Thyroid gland (tissue), 4 donors: ENCODE measurements at regions not wholly inside any gene's neighbourhood (a gene's known extent, or its start where the extent isn't known, plus 50 kb on each side); places are given as distances from the start of the nearest gene placed in this dataset.

Experiments
- DNase-seq, 2 donors: peaks; one replicate each; pipeline ENCODE4 v3.0.0-alpha.2; 2019
- H3K27ac ChIP-seq, 3 donors: fragments of 200-600 bp; sonication (generic); 1 replicate in 2 of 3; 2 replicates in 1 of 3; pipeline ENCODE4 v1.5.1; 2016 to 2019; ENCODE audit warnings: mild to moderate bottlenecking in 1 of 3, moderate library complexity in 1 of 3
- H3K27me3 ChIP-seq: fragments of 200-600 bp; sonication (generic); one replicate; pipeline ENCODE4 v1.5.1; 2019
- H3K36me3 ChIP-seq, 2 donors: fragments of 200-600 bp; sonication (generic); one replicate each; pipeline ENCODE4 v1.5.1; 2016 to 2019
- H3K4me1 ChIP-seq, 2 donors: fragments of 200-600 bp; sonication (generic); one replicate each; pipeline ENCODE4 v1.5.1; 2017 to 2019
- H3K4me3 ChIP-seq, 3 donors: fragments of 200-600 bp; sonication (generic); replicated peaks in 1 of 3; 1 replicate in 2 of 3; 2 replicates in 1 of 3; pipeline ENCODE4 v1.5.1; 2016; ENCODE audit warnings: mild to moderate bottlenecking in 1 of 3
- H3K9me3 ChIP-seq: fragments of 200-600 bp; sonication (generic); one replicate; pipeline ENCODE4 v1.5.1; 2017
- CTCF ChIP-seq, 6 experiments: fragments of 200-600 bp in 3 of 6; fragments of 450-650 bp in 3 of 6; sonication (generic) in 3 of 6; IDR thresholded peaks; one replicate each; pipeline ENCODE4 v1.5.1; 2016 to 2019; ENCODE audit warnings: antibody characterized with exemption in 6 of 6, mild to moderate bottlenecking in 2 of 6, inconsistent platforms in 1 of 6, moderate library complexity in 1 of 6
- POLR2A ChIP-seq, 2 donors: fragments of 450-650 bp; IDR thresholded peaks; one replicate each; pipeline ENCODE4 v1.6.1; 2017; ENCODE audit warnings: antibody characterized with exemption in 2 of 2, mild to moderate bottlenecking in 2 of 2, moderate library complexity in 1 of 2
- WGBS, 2 donors: methylation state at CpG; one replicate each; pipeline ENCODE4 v1.1.5; 2017; 5-methylcytosine and 5-hydroxymethylcytosine counted together
- intact Hi-C: fragments of 100-400 bp; cut with DNase I; formaldehyde crosslinking; loops from one replicate; pipeline ENCODE4 v1.15.1; 2023

- Histone ChIP-seq H3K27me3 (no peaks in the 10 kb centered on the region), H3K36me3 (no peaks in the 10 kb centered on the region), H3K4me3 (no peak overlapping the region), H3K4me1 (no peaks in the 10 kb centered on the region), H3K27ac (no peak overlapping the region), H3K9me3 (no peaks in the 10 kb centered on the region)
- no peak for TF ChIP-seq CTCF (IDR thresholded peaks at IDR 0.05)
- no peak for TF ChIP-seq POLR2A (IDR thresholded peaks at IDR 0.05)
- DNase-seq = no peak
- intact Hi-C loops = no loop called here
- WGBS, 2 donors = 83 to 88% methylated on average over 1 of the region's 1 CpG
Observed at GRCh38 chr21:34255073-34255472, 108.7 kb upstream of the KCNE2 start.

GRCh38 chr21:34260277-34261008, 103.4 kb upstream of the KCNE2 start:
- 76 to 80% methylated on average over 4 of the region's 4 CpGs for WGBS, 2 donors
- intact Hi-C loops = no loop called here
- no peak overlapping the region for H3K4me3 ChIP-seq

GRCh38 chr21:34261841-34262468, 101.9 kb upstream of the KCNE2 start:
- no peaks in the 10 kb centered on the region for H3K27me3 ChIP-seq
- no peak for TF ChIP-seq POLR2A (IDR thresholded peaks at IDR 0.05)
- TF ChIP-seq CTCF (IDR thresholded peaks at IDR 0.05) = no peak
- WGBS, 2 donors = 55 to 62% methylated on average over 8 of the region's 8 CpGs
- H3K4me3 ChIP-seq = no peak overlapping the region
- DNase-seq = peak; percentile 45 to 47
- intact Hi-C loops = no loop called here
- H3K36me3 ChIP-seq = no peaks in the 10 kb centered on the region
- H3K4me1 ChIP-seq = peaks cover 13 to 34% of the 10 kb centered on the region in 2 donors
- no peaks in the 10 kb centered on the region for H3K9me3 ChIP-seq
- peak overlapping the region; percentile 24 to 67 (median 29) for H3K27ac ChIP-seq

More at GRCh38 chr21:34260277-34261008, 103.4 kb upstream of the KCNE2 start:
- DNase-seq = no peak
- TF ChIP-seq POLR2A (IDR thresholded peaks at IDR 0.05) (no peak), CTCF (IDR thresholded peaks at IDR 0.05) (no peak)
- Histone ChIP-seq H3K9me3 (no peaks in the 10 kb centered on the region), H3K27me3 (no peaks in the 10 kb centered on the region), H3K27ac (no peak overlapping the region), H3K4me1 (peaks cover 13 to 25% of the 10 kb centered on the region in 2 donors), H3K36me3 (no peaks in the 10 kb centered on the region)

GRCh38 chr21:34262469-34262845, 101.3 kb upstream of the KCNE2 start:
- Histone ChIP-seq H3K36me3 (no peaks in the 10 kb centered on the region), H3K4me1 (peaks cover 13 to 34% of the 10 kb centered on the region in 2 donors), H3K9me3 (no peaks in the 10 kb centered on the region), H3K4me3 (no peak overlapping the region), H3K27me3 (no peaks in the 10 kb centered on the region), H3K27ac (peak overlapping the region in 2 of 3 donors; percentile 29 to 67)
- no peak for DNase-seq
- TF ChIP-seq CTCF (IDR thresholded peaks at IDR 0.05) (no peak), POLR2A (IDR thresholded peaks at IDR 0.05) (no peak)
- 72 to 74% methylated on average over 1 of the region's 1 CpG for WGBS, 2 donors
- intact Hi-C loops = no loop called here

GRCh38 chr21:34263629-34264028, 100.2 kb upstream of the KCNE2 start:
- H3K27me3 ChIP-seq = no peaks in the 10 kb centered on the region
- peaks cover 13 to 34% of the 10 kb centered on the region in 2 donors for H3K4me1 ChIP-seq
- TF ChIP-seq POLR2A (IDR thresholded peaks at IDR 0.05) (no peak), CTCF (IDR thresholded peaks at IDR 0.05) (no peak)
- no peak for DNase-seq
- no peaks in the 10 kb centered on the region for H3K36me3 ChIP-seq
- 94 to 97% methylated on average over 2 of the region's 2 CpGs for WGBS, 2 donors
- H3K4me3 ChIP-seq = no peak overlapping the region
- H3K9me3 ChIP-seq = no peaks in the 10 kb centered on the region
- intact Hi-C loops = no loop called here
- H3K27ac ChIP-seq = no peak overlapping the region
